ENCODE measurements at regions not wholly inside any gene's neighbourhood (a gene's known extent, or its start where the extent isn't known, plus 50 kb on each side); places are given as distances from the start of the nearest gene placed in this dataset.

DNA sequence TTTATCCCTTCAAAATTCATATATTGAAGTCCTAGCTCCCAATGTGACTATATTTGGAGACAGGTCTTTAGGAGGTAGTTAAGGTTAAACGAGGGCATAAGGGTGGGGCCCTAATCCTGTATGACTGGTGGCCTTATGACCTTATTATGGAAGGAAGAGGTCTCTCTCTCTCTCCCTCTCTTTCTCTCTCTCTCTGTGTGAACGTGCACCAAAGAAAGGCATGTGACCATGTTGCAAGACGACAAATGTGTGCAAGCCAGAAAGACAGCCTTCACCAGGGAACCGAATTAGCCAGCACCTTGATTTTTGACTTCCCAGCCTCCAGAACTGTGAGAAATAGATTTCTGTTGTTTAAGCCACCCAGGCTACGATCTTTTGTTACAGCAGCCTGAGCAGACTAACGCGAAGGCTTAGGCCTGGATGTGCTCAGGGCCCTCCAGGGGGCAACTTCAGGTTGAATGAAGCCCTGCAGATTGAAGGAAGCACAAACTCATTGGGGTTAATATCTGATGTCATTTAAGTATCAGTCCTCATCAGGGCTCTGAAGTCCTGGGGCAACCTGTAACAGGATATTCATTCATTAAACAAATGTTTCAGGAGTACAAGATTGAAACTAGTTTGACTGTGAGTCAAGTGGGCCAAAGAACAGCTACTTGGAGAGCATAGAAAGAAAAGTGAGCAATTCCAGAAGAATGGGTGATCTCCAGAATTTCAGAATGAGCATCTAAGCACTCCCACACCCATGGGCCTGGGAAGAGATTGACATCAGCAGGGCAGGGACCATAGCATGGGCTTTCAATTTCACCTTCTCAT, 157.4 kb upstream of the TNFAIP3 start:
- Histone ChIP-seq H4K8ac (ENCODE audit: extremely low read depth, insufficient read depth, low read length) (no peak overlapping the region), H3K9ac (replicated peaks in 1 of 4; ENCODE audit: extremely low read depth in 1 of 4, low read depth in 3 of 4, low read length in 3 of 4) (no peak overlapping the region), H3K18ac (ENCODE audit: extremely low read depth, low read length) (no peak overlapping the region), H4K91ac (replicated peaks; ENCODE audit: insufficient read length, low read length) (no peak overlapping the region), H2BK20ac (ENCODE audit: low read length) (no peak overlapping the region), H3K79me2 (ENCODE audit: control insufficient read depth in 1 of 2, insufficient read depth in 2 of 2, low read length in 2 of 2) (no peaks in the 10 kb centered on the region), H2AFZ (ENCODE audit: low read length) (no peak overlapping the region), H3K4me3 (ENCODE audit: extremely low read depth in 1 of 4, insufficient read depth in 2 of 4, low read depth in 3 of 4, low read length in 4 of 4) (no peak overlapping the region), H2BK15ac (ENCODE audit: low read length) (no peak overlapping the region), H3K27me3 (replicated peaks in 1 of 4; ENCODE audit: control insufficient read depth in 3 of 4, extremely low read depth in 1 of 4, insufficient read depth in 3 of 4, low read length in 3 of 4) (no peaks in the 10 kb centered on the region), H3K27ac (ENCODE audit: low read depth, low read length) (no peak overlapping the region), H2BK12ac (ENCODE audit: low read depth, low read length) (no peak overlapping the region), H2AK5ac (ENCODE audit: low read depth, low read length) (no peak overlapping the region), H3K79me1 (ENCODE audit: low read depth, low read length) (no peaks in the 10 kb centered on the region), H2BK5ac (ENCODE audit: low read depth, low read length) (no peak overlapping the region), H3K4me1 (replicated peaks in 1 of 4; ENCODE audit: control insufficient read depth in 3 of 4, insufficient read depth in 4 of 4, low read length in 3 of 4) (no peaks in the 10 kb centered on the region), H2BK120ac (replicated peaks; ENCODE audit: low read depth, low read length) (no peak overlapping the region), H4K5ac (ENCODE audit: insufficient read length, low read depth, low read length) (no peak overlapping the region), H3K9me3 (ENCODE audit: insufficient read depth in 2 of 2, low read depth in 1 of 2, low read length in 1 of 2) (no peaks in the 10 kb centered on the region), H3K4ac (replicated peaks; ENCODE audit: insufficient read length, low read depth, low read length) (no peak overlapping the region), H3K14ac (ENCODE audit: insufficient read length) (no peak overlapping the region), H3K56ac (replicated peaks; ENCODE audit: insufficient read length, low read depth, low read length) (no peak overlapping the region), H3K36me3 (ENCODE audit: control insufficient read depth in 2 of 4, insufficient read depth in 4 of 4, low read length in 3 of 4) (no peaks in the 10 kb centered on the region), H3K4me2 (ENCODE audit: insufficient read depth in 1 of 2, low read depth in 2 of 2, low read length in 2 of 2) (no peak overlapping the region), H3K23ac (ENCODE audit: insufficient read length) (no peak overlapping the region), H3K23me2 (ENCODE audit: low read depth, low read length) (no peaks in the 10 kb centered on the region), H4K20me1 (replicated peaks in 1 of 2; ENCODE audit: control insufficient read depth in 1 of 2, insufficient read depth in 2 of 2, low read length in 2 of 2) (no peaks in the 10 kb centered on the region)
- CTCF ChIA-PET (ENCODE audit: partially characterized antibody), result interaction anchor here (0.7 to 2.6 kb wide), 14 partner anchors 11 to 299 kb away, joined by 3 to 33 read pairs (median 6); no protein-coding TSS in a partner anchor
- POLR2A ChIA-PET (ENCODE audit: partially characterized antibody), result no interaction called here
- 83% methylated on average over 7 of the region's 7 CpGs; no CpG with 5 or more reads in 1 of the 2 experiments for WGBS, 2 experiments (ENCODE audit: extremely low coverage in 1 of 2, insufficient coverage in 1 of 2, insufficient read length in 1 of 2, insufficient replicate concordance in 2 of 2, low coverage in 1 of 2, low lambda C conversion rate in 2 of 2, missing lambda C conversion rate in 1 of 2)
- TF ChIP-seq RAD21 (IDR thresholded peaks at IDR 0.05 in 1 of 2, conservative IDR thresholded peaks at IDR 0.05 in 1 of 2; ENCODE audit: low read depth in 2 of 2, low read length in 2 of 2), result peak in 1 of 2 experiments; percentile 3; a peak in 1 of 4 replicates
- TF ChIP-seq CEBPB (IDR thresholded peaks at IDR 0.05; ENCODE audit: low read depth, low read length), result no peak
- DNase-seq (ENCODE audit: low read depth in 1 of 2, low spot score in 2 of 2) (no peak), FAIRE-seq (no peak)

Measured in H1 (cell line).